Stomach (tissue), 4 donors: ENCODE measurements at regions not wholly inside any gene's neighbourhood (a gene's known extent, or its start where the extent isn't known, plus 50 kb on each side); places are given as distances from the start of the nearest gene placed in this dataset.

Experiments used
- POLR2A ChIP-seq, 4 donors: fragments of 450-650 bp; IDR thresholded peaks; one replicate each; pipeline ENCODE4 v1.6.1; 2016; ENCODE audit warnings: antibody characterized with exemption in 4 of 4, control low read depth in 2 of 4, mild to moderate bottlenecking in 1 of 4, moderate library complexity in 1 of 4
- TF ChIP-seq, protein P1 (sequence below), 7 experiments: fragments of 450-650 bp in 4 of 7; fragments of 200-600 bp in 3 of 7; sonication (generic) in 3 of 7; IDR thresholded peaks; one replicate each; pipeline ENCODE4 v1.5.1; 2016 to 2019; ENCODE audit warnings: antibody characterized with exemption in 7 of 7, control low read depth in 2 of 7, mild to moderate bottlenecking in 1 of 7

GRCh38 chr15:92772061-92772460 lies 116.5 kb upstream of the FAM174B start:
- TF ChIP-seq, protein P1, sequence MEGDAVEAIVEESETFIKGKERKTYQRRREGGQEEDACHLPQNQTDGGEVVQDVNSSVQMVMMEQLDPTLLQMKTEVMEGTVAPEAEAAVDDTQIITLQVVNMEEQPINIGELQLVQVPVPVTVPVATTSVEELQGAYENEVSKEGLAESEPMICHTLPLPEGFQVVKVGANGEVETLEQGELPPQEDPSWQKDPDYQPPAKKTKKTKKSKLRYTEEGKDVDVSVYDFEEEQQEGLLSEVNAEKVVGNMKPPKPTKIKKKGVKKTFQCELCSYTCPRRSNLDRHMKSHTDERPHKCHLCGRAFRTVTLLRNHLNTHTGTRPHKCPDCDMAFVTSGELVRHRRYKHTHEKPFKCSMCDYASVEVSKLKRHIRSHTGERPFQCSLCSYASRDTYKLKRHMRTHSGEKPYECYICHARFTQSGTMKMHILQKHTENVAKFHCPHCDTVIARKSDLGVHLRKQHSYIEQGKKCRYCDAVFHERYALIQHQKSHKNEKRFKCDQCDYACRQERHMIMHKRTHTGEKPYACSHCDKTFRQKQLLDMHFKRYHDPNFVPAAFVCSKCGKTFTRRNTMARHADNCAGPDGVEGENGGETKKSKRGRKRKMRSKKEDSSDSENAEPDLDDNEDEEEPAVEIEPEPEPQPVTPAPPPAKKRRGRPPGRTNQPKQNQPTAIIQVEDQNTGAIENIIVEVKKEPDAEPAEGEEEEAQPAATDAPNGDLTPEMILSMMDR (IDR thresholded peaks at IDR 0.05) = no peak
- TF ChIP-seq POLR2A (IDR thresholded peaks at IDR 0.05) = no peak
